Amniotic epithelial cell (primary cell): ENCODE measurements at regions not wholly inside any gene's neighbourhood (a gene's known extent, or its start where the extent isn't known, plus 50 kb on each side); places are given as distances from the start of the nearest gene placed in this dataset.
"Not testable (repeated sequence)": the region's sequence is repeated elsewhere in the genome, so short reads cannot be mapped to it uniquely, and the experiment has no call there.

Experiments used
- DNase-seq: peaks from one replicate; pipeline ENCODE4 v3.0.0-alpha.2; 2010; ENCODE audit warnings: low read depth

DNA sequence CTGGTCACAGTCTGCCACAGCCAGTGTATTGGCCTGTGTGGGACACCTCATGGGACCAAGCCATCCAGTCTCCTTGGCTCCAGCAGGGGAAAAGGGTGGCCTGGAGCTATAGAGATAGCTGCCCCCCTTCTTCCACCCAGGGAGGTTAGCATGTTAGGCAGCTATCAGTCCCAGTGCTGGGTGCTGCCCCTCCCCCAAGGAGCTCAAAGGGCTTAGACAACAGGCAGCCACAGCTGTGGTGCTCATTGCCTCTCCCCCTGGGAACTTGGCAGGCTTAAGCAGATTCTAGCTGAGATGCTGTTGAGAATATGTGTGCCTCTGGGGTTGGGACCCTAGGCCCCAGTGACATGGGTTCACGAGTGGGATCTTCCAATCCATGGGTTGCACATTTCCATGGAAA is 226.0 kb upstream of the PTGER4 start:
- DNase-seq, result no peak

DNA sequence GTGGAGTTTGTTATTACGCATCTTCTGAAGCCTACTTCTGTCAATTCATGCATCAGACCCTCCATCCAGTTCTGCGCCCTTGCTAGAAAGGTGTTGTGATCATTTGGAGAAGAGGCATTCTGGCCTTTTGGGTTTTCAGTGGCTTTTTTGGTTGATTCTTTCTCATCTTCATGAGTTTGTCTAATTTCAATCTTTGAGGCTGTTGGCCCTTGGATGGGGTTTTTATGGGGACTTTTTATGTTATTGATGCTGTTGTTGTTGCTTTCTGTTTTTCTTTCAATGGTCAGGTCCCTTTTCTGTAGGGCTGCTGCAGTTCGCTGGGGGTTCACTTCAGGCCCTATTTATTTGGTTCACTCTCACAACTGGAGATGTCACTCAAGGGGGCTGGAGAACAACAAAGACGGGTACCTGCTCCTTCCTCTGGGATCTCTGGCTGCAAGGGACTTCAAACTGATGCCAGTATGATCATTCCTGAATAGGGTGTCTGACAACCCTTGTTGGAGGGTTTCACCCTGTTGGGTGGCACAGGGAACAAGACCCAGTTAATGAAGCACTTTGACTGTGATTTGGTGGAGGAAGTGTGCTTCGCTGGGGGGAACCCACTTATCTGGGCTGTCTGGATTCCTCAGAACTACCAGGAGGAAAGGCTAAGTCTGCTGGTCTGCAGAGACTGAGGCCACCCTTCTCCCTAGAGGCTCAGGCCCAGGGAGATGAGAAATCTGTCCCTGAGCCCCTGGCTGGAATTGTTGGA is 226.7 kb upstream of the PTGER4 start:
- DNase-seq, result no peak

DNA sequence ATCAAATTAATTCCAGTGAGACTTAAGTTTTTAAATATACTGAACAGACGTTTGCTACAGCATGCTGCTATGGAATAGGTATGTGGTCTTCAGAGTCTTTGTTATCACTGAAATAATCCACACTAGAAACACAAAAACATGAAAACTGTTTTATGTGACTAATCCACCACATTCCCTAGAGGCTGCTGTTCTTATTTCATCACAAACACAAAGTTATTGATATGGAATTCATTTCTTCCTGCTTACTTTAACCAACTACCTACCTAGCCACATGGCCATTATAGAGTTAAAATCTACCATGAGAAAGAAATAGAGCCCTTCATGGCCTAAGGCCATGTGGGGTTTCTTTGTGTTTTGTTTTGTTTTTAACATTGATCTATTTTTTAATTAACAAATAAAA is 232.3 kb upstream of the PTGER4 start:
- DNase-seq, result peak; percentile 80

DNA sequence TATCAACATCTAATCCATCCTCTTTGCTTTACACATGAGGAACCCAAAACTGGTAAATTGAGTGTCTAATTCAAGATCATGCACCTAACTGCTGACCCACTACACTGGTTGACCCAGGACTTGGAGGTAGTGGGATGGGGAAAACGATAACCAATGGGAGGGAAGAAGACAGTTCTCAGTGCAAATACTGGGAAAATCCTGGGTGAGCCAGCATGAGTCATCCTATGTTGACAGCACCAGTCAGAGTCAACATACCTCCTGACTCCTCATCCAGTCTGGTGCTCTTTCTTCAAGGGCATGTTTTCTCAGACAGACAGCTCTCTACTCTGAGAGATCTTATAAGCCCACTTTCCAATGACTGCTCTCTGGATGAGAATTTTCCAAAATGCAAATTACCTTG is 232.8 kb upstream of the PTGER4 start:
- peak; percentile 96 for DNase-seq

DNA sequence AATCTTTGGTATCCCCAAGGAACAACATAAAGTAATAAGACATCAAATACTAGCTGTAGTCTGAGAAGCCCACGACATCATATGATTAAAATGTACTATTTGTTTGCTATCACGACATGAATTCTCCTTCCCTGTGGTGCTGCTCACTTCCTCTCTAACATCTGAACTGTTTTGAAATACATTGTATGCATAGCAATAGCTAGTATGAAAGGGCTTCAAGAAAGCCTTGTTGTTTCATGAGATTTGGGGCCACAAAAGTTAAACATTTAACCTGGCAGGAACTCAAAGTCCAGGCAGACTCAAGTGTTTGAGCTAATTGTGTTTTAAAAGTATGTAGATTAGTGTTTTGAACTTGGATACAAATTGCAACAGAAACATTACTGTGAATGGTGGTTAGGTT is 237.4 kb upstream of the PTGER4 start:
- DNase-seq, result peak; percentile 20

DNA sequence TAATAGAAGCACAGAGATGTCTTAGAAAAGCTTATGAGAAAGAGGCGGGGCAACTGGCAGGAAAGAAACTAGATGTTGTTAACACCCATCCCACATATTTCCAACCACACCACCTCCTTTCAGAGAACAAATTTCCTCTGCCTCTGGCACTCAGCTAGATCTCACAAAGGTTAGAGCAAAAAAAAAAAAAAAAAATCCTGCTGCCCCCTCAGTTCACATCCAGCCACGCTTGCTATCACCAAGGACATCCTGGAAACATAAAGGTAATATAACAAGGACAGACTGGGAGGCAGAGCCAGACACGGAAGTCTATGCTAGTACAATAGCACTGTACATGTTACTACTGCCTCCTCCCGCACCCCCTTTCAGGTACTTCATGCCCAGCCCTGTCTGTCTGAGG is 238.0 kb upstream of the PTGER4 start:
- DNase-seq, result no peak

DNA sequence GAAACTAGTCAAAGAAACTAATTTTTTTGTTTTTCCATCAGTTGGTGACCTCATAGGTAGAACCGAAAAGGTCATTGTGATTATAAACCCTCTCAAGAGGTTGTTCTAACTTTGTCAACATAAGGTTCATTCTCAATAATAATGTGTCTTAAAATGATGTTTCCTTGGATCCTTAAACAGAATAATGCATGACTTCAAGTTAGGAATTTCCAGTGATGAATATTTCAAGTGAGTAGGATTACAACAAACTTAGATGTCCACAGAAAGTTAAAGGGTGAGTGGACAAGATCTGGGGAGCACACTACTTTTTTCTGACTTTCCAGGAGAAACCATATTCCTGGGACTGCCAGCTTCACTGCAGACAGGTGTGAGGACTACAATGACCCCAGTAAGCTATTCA is 239.0 kb upstream of the PTGER4 start:
- DNase-seq, result no peak

DNA sequence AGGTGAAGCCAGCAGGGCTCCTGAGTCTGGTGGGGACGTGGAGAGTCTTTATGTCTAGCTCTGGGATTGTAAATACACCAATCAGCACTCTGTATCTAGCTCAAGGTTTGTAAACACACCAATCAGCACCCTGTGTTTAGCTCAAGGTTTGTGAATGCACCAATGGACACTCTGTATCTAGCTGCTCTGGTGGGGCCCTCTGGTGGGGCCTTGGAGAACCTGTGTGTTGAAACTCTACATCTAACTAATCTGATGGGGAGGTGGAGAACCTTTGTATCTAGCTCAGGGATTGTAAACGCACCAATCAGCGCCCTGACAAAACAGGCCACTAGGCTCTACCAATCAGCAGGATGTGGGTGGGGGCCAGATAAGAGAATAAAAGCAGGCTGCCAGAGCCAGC is 240.6 kb upstream of the PTGER4 start:
- not testable (repeated sequence) for DNase-seq

DNA sequence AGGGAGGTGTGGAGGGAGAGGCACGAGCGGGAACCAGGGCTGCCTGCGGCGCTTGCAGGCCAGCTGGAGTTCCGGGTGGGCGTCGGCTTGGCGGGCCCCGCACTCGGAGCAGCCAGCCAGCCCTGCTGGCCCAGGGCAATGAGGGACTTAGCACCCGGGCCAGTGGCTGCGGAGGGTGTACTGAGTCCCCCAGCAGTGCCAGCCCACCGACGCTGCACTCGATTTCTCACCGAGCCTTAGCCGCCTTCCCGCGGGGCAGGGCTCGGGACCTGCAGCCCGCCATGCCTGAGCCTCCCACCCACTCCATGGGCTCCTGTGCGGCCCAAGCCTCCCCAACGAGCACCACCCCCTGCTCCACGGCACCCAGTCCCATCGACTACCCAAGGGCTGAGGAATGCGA is 241.1 kb upstream of the PTGER4 start:
- DNase-seq, result not testable (repeated sequence)

DNA sequence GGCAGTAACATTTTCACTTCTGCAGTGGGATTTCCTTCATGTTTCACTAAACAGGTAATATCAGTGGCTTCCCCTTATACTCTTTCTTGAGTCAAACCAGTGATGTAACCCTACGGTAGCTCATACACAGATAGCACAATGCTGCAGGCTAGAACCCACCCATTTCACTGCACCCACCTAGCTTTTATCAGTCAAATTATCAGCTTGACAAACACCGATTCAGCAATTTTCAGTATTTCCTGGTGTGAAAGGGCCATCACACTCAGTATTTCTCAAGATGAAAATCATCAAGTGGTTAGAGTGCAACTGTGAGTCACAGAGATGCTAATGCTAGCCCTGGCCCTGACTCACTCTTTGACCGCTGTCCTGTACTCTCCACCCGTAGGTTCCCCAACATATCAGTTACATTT is 242.3 kb upstream of the PTGER4 start:
- DNase-seq, result peak; percentile 87

DNA sequence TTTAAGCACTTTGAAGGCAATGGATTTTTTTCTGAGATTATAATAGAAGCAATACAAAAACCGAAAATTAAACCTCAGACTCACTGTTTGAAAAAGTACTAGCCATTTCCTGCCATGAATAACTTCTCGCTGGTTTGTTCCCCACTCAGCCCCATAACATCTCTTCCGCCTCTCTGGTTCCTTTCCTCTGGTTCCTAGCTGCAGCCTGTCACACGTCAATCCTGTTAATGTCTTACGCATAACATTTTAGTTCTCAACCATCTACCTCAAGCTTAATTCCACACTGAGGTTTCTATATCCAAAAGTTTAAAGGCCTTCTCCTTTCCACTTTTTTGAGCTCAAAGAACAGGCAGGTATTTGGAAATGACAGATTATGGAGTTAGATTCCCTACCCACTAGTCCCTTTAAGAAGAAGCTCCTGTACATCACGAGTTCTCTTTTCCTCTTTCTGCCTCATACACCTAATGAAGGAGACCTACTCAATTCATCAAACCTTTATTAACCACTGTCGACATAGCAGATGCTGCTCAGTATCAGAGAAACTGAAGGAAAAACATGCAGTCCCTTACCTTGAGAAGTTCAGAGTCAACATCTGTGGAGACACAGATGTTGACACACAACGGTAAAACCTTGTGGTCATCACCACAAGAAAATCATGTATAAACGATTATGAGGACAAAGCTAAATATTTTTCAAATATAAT is 243.0 kb upstream of the PTGER4 start:
- DNase-seq, result no peak

DNA sequence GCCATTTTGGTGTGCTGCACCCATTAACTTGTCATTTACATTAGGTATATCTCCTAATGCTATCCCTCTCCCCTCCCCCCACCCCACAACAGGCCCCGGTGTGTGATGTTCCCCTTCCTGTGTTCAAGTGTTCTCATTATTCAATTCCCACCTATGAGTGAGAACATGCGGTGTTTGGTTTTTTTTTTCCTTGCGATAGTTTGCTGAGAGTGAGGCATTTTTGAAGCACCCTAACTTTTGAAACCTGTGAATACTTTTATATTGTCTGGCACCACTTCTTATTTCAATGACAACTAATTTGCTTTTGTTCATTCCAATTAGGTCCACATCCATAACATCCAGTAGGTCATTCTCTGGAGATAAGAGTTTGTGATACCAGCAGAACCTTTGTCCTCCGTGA is 244.0 kb upstream of the PTGER4 start:
- not testable (repeated sequence) for DNase-seq

DNA sequence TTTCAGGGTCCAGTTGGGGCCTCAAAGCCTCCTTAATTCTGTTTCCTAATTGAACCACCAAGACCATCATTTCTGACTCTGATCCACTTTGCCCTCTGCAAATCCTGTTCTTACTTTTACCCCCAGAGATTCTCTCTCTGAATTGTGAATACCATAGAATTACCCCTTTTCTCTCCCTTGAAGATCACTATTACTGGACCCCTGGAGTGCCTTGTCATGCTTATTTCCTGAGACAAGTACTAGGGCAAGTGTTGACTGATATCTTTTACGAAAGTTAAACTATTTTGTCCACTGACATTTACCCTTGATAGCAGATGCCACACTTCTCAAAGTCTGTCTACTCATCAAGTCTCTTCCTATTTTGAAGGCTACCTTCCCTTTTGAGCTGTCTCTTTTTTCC is 246.9 kb upstream of the PTGER4 start:
- no peak for DNase-seq

DNA sequence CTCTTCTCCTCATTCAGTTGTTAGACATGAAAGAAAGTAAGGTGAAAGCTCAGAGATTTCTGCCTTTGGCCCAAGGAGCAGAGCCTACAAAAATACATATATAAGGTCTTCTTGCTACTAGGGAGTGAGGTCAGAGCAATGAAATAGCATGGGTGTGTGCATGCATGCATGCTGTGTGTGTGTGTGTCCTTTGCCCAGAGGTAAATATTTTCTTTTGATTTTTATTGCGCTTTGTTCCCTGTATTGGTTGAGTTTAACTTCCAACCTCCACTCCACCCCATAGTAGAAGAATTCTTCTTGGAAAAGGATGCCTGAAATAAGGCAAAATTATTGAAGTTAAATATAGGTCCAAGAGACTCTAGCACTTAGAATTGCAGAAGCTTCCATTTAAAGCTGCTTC is 248.0 kb upstream of the PTGER4 start:
- no peak for DNase-seq

DNA sequence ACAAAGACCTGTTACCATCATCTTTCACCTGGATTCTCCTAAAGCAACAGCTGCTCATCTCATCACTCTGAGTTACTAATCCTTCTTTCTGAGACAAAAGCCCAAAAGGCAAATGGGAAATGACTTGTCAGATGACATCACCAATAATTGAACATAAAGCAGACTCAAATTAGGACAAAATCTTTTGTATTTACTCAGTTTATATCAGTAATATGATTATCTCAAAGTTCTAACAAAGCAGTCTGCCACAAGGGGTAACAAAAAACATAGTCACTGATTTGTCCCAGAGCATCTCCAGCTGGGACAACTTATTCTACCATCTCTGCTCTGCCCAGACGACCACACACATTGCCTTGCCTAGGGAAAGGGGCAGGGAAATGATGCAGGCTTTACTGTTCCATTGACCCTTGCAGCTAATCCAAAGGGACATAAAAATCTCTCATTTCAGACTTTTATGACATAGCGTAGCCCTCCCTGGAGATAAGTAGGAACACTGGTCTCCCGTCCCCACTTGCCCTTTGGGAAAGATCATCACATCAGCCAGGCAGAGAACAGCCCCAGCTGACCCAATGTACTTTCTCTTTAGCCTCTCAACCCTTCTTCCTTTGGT is 249.5 kb upstream of the PTGER4 start:
- no peak for DNase-seq

DNA sequence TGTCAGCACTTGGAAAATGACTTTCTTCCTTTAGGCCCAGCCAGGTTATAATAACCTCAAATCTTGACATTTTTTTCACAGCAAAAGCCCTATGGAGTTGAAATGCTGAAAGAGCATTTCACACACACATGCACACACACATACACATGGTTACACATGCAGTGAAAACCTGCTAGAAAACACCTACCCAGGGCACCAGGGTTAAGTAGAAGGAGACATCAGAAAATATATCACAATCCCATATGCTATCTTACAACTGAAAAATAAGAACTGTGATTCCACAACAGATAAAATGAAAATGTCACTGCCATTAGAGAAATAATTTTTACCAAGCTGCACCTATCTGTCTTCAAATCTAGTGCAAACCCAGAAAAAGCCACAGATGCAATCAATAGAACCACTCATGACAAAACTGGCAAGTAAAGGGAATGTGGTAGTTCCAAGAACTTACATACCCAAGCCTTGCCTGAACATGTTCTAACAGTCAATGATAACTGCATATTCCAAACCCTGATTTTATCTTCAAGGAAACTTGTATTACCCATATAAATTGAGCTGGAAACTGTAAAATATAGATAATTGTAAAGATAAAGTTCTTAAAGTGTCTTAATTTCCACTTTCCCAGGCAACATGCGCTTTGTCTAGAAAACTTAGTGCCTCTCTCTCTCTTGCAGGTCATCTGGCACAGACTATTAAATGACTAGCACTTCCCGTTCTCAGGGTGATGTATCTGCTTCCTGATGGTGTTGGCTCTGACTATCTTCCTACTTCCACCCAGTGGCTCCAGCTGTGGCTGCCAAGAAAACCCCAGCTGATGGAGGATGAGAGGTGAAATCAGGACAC is 250.2 kb upstream of the PTGER4 start:
- DNase-seq, result no peak

DNA sequence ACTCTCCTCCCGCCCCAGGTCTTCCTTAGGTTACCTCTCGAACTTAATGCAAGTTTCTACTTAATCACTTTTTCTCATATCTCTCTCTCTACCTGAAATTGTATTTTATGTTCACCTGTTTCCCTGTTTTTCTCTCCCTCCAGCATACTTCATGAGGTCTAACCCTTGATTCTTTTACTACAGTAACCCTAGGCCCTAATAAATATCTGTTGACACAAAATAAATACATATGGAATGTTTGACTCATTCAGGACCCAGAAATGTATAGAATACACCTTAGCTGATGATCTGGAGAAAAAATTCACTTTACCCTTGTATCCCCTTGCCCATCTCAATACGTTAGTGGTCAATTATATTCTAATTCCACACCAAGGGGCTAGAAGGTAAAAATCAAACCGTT is 250.9 kb upstream of the PTGER4 start:
- DNase-seq, result no peak

DNA sequence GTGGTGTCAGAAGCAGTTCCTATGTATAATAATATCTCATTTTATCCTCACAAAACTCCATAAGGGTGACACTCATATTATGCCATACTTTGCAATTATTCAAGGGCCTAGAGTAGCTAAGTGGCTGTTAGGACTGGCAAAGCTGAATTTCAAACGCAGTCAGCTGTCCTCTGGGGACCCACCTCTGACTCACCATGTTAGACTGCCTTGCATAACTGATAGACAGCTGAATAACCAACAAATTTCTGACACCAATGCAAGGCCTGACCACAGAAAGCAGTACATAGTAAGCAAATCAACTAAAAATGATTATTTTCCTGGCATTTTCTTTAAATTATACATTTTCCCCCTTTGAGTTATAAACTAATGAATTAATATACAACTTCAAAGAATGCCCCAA is 251.6 kb upstream of the PTGER4 start:
- peak; percentile 74 for DNase-seq

DNA sequence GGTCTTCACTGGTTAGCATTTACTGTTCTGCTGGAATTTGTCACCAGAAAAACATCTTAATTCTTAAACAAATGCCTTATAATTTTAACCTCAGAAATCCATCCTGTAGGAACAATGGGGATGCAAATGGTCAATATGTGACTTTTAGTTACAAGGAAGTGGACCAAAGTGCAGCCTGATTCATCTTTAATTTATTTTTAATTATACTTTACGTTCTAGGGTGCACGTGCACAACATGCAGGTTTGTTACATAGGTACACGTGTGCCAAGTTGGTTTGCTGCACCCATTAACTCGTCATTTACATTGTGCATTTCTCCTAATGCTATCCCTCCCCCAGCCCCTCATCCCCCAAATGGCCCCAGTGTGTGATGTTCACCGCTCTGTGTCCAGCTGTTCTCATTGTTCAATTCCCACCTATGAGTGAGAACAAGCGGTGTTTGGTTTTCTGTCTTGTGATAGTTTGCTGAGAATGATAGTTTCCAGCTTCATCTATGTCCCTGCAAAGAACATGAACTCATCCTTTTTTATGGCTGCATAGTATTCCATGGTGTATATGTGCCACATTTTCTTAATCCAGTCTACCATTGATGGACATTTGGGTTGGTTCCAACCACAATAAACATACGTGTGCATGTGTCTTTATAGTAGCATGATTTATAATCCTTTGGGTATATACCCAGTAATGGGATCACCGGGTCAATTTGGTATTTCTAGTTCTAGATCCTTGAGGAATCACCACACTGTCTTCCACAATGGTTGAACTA is 262.5 kb upstream of the PTGER4 start:
- DNase-seq, result not testable (repeated sequence)

DNA sequence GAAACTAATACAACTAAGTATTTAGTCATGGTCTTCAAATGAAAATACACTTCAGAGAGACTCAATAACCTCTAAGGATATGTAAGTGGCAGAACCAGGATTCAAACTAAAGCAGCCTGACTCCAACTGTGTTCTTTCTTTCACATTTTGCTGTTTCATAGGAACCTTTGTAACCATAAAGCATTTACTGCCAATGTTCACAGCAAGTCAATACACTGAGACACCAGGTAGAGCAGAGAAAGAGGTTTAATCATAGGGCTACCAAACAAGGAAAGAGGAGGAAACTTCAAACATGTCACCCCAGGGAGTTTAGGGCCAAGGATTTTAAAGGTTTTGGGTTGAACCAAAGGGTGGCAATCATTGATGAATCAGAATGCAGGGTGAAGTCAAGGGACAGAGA is 263.1 kb upstream of the PTGER4 start:
- DNase-seq, result no peak

DNA sequence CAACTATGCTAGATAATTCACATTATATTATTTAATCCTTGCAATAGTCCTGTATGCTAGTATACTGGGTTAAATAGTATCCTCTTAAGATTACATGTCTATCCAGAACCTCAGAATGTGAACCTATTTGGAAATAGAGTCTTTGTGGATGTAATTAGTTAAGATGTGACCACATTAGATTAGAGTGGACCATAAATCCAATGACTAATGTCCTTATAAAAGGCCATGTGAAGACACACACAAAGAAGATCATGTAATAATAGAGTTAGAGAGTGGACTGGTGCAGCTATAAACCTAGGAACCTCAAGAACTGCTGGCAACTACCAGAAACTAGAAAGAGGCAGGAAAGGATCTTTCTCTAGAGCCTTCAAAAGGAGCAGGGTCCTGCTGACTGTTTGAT is 263.6 kb upstream of the PTGER4 start:
- peak; percentile 66 for DNase-seq

DNA sequence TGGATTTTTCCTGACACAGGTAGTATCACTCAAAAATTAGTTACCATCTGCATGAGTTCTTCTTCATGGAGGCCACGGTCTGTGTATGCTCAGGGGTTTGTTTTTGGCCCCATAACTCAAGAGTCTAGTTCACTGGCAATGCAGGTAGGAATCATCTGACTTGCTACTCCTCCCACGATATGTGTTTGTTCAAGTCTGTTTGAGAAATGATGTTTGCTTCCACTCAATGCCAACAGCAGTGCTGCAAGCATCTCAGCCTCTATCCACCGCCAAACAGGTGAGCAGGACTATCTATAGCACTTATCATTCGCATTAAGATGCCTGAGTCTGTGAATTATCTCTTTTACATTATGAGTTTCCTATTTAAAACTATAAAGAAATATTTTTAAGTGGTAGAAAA is 264.8 kb upstream of the PTGER4 start:
- no peak for DNase-seq
